ENCODE measurements at regions not wholly inside any gene's neighbourhood (a gene's known extent, or its start where the extent isn't known, plus 50 kb on each side); places are given as distances from the start of the nearest gene placed in this dataset.
"Not testable (repeated sequence)": the region's sequence is repeated elsewhere in the genome, so short reads cannot be mapped to it uniquely, and the experiment has no call there.

DNA sequence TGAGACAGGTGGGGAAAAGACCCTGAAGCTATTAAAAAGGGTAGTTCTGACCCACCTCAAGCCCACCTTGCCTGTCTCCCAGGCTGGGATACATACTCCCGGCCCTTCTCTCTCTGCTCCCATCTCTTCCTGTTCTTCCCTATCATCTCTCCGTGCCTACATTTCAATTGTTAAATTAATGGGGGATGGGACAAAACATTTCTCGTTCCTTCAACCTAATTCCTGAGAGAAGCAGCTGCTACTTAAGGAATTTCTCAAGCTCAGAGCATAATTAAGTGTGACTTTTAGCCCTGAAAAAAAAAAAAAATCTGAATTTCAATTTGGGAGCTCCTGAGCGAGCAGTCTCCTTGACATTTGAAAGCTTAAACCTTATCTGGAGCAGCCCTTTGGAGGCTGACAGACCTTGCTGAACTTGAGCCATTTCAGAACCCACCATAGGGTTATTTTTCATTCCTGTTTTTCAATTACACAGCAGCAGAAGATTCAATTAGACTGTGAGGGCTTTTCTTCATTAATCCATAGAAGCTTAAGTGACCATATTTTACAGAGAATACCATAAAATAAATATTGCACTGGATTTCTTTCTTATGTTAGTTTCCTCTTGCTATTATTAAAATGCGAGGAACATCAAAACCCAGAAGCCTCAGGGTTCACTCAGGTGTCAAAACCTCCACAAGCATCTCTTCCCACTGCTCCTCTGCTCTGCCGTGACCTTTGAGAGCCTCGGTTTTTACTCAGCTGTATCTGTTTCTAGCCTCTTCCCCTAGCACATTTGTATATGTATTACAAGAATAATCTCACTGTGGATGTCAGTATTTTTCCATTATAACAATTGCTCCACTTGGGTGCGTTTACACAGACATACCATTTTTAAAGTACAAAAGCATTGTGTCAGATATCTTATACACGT, 125.7 kb downstream of the B3GNT2 start:
- no peak for TF ChIP-seq ZNF274 (IDR thresholded peaks at IDR 0.05; ENCODE audit: low read depth, low read length)
- no peak overlapping the region for H3K4me3 ChIP-seq (ENCODE audit: low read length)

DNA sequence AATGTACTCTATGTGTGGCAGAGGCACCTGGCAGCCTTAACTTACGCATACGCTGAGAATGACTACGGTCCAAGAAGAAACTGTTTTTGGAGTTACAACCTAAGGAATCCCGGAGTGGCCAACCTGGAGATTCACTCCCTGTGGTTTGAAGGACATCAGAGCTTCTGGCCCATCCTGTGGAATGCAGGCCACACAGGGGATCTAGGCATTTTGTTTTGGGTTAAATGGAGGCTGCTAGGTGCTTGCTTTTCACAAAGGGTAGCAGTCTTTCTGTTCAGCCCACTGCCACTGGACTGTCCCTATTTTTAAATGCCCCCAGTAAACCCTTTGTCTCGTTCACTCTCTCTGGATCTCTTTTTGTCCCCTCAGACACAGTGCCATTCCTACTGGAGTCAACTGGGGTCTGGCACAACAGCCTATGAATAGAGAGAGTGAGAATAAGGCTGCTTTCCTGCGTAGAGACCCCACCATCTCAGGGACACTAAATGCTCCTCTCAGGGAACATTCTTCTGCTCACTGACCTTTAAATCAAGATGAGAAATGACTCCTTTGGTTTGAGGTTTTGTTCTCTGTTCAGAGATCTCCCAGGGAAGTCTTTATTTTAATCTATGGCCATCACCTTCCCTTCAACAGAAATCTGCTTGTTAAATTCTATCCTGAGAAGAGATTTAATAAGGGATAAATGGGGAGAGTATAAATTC, 124.9 kb downstream of the B3GNT2 start:
- no peak for TF ChIP-seq ZNF274 (IDR thresholded peaks at IDR 0.05; ENCODE audit: low read depth, low read length)
- no peak overlapping the region for H3K4me3 ChIP-seq (ENCODE audit: low read length)

DNA sequence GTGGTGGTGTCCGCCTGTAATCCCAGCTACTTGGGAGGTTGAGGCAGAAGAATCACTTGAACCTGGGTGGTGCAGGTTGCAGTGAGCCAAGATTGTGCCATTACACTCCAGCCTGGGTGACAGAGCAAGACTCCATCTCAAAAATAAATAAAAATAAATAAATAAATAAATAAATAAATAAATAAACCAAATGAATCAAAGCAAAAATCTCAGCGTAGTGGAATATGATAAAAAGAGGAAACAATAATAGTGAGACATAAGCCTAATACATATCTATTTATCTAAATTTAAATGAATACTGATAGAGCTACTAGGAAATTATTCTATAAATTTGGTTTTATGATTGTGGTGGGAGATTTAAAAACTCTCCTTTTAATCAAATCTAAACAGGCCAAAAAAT, 124.2 kb downstream of the B3GNT2 start:
- not testable (repeated sequence) for H3K4me3 ChIP-seq (ENCODE audit: low read length)

- TF ChIP-seq ZNF274 (IDR thresholded peaks at IDR 0.05; ENCODE audit: low read depth, low read length): no peak
- no peak overlapping the region for H3K4me3 ChIP-seq (ENCODE audit: low read length)
These were observed 123.2 kb downstream of the B3GNT2 start for GRCh38 chr2:62319070-62319469.

- no peak overlapping the region for H3K4me3 ChIP-seq (ENCODE audit: low read length)
- TF ChIP-seq ZNF274 (IDR thresholded peaks at IDR 0.05; ENCODE audit: low read depth, low read length): no peak
These were observed 119.6 kb downstream of the B3GNT2 start for GRCh38 chr2:62315476-62315875.

DNA sequence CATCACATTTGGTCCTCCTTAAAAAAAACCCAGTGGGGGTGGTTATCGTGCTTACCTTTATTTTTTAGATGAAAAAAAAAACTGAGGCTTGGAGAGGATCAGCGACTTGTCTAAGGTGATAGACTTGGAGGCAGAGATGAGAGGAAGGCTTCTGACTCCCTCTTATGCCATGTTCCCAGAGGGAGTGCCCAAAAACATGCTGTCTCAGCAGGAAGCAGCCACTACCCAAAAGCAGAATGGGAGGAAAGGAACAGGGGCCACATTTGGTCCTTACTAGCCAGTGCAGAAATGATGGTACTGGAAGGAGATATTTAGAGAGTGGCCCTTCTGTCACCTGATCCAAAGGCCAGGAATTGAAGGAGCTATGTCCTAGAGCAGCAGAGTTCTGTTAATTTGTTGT, 118.4 kb downstream of the B3GNT2 start:
- no peak overlapping the region for H3K4me3 ChIP-seq (ENCODE audit: low read length)
- TF ChIP-seq ZNF274 (IDR thresholded peaks at IDR 0.05; ENCODE audit: low read depth, low read length): no peak

DNA sequence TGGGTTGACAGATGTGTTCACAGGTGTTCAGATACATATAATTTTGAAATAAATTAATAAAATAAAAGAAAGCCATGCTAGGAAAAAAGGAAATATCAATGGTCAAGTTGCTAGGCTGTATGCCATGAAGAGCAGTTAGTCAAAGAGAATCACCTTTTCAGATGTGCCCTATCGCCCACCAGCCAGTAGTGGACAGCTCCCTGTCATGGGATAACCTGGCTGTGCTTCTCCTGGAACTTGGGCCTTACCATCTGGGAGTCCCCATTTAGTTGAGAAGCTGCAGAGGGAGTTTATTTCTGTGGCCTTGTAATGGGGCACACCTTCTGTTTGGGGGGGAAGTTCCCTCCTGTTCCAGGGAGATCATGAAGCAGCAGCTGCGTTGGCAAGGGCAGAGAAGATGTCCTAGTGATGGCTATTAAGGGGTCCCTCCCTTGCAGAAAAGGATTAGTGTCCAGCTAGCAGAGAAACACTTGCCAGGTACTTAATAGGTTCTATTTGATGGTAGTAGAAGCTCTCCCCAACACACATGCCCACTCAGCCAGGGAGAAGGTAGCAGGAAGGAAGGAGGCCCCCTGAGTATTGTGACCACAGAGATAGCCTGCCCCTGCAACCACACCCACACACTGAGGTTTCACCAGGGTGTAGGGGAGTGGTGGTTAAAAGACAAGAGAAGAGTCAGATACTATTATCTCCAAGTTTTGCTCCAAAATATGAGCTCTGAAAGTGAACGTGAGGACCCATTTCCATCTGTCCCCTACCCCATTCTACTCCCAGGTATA, 117.7 kb downstream of the B3GNT2 start:
- TF ChIP-seq ZNF274 (IDR thresholded peaks at IDR 0.05; ENCODE audit: low read depth, low read length): no peak
- H3K4me3 ChIP-seq (ENCODE audit: low read length): peak overlapping the region; percentile 19; the same call in 1 of the 2 replicates

DNA sequence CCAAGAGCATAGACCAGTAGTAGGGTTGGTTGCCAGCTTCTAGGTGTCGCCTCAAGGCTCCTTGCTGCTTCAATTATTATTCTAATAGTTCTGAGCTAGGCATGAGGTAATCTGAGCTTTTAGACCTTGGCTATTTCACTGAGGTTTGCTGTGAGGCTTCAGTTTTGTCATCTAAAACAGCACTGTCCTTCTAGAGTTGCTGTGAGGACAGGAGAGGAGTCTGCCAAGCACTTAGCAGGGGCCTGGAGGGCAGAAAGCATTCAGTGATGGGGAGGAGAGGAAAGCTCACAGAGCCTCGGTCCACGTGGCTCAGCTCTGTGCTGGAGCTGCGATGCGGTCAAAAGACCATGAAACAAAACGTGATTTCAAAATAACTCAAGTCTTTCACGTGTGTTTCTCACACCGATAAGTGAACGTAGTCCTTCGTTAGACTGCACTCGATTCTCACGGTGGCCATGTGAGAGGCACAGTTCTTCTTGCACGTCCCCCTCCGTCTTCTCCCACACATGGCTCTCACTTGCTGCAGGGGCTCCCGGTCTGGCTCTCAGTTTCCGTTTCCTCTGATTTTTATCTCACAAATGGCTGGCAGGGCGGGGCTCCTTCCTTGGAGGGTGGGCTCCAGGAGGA, 113.7 kb downstream of the B3GNT2 start:
- no peak for TF ChIP-seq ZNF274 (IDR thresholded peaks at IDR 0.05; ENCODE audit: low read depth, low read length)
- H3K4me3 ChIP-seq (ENCODE audit: low read length): no peak overlapping the region

DNA sequence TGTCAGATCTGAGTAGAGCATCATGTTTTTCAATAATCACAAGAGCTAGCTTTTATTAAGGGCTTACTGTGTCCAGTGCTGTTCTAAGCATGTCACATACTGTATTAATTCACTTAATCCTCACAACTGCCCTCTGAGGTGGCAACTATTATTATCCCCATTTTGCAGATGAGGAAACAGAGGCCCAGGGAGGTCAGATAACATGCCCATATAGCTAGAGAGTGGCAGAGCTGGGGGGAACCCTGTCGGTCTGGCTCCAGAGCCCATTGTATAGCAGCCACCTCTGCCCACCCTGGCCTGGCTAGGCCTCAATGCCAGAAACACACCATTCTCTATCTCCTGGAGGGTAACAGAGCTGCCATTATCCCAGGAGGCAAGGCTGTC, 113.2 kb downstream of the B3GNT2 start:
- H3K4me3 ChIP-seq (ENCODE audit: low read length): no peak overlapping the region
- no peak for TF ChIP-seq ZNF274 (IDR thresholded peaks at IDR 0.05; ENCODE audit: low read depth, low read length)

- no peak overlapping the region for H3K4me3 ChIP-seq (ENCODE audit: low read length)
These were observed 111.8 kb downstream of the B3GNT2 start for GRCh38 chr2:62307469-62308389.

DNA sequence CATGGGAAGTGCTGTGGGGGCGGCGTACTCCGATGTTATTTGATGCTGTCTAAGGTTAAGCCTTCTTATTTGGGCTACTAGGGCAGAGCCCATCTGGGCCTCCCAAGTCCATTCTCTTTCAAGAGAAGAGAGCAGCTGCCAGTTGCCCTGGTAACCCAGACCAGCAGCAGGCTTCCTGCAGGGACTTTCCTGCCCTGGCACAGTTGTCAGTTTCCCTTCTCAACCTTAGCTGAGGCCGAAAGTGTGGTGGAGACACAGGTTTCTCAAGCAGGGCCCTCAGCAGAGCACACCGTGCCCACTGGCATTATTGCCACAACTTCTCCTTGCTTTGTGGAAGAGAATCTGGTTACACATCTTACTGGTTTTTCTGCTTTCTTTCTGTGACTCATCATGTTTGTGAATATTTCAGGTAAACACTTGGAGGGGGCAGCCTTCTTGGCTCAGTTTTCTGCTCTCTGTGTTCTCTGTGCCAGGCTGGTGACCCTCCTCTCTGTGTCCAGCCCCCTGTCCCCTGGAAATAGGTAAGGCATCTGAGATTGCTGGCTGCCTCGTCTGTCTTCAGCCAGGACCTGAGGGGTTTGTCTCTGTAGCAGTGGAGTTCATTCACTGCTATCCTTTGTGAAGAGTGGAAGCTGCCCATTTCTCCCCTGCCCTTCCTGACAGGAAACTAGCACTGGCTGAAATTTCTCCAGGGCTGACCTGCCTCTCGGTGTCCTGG, 111.0 kb downstream of the B3GNT2 start:
- no peak overlapping the region; the same call in 1 of the 2 replicates for H3K4me3 ChIP-seq (ENCODE audit: low read length)
- no peak for TF ChIP-seq ZNF274 (IDR thresholded peaks at IDR 0.05; ENCODE audit: low read depth, low read length)

More at GRCh38 chr2:62307469-62308389, 111.8 kb downstream of the B3GNT2 start:
- no peak for TF ChIP-seq ZNF274 (IDR thresholded peaks at IDR 0.05; ENCODE audit: low read depth, low read length)

DNA sequence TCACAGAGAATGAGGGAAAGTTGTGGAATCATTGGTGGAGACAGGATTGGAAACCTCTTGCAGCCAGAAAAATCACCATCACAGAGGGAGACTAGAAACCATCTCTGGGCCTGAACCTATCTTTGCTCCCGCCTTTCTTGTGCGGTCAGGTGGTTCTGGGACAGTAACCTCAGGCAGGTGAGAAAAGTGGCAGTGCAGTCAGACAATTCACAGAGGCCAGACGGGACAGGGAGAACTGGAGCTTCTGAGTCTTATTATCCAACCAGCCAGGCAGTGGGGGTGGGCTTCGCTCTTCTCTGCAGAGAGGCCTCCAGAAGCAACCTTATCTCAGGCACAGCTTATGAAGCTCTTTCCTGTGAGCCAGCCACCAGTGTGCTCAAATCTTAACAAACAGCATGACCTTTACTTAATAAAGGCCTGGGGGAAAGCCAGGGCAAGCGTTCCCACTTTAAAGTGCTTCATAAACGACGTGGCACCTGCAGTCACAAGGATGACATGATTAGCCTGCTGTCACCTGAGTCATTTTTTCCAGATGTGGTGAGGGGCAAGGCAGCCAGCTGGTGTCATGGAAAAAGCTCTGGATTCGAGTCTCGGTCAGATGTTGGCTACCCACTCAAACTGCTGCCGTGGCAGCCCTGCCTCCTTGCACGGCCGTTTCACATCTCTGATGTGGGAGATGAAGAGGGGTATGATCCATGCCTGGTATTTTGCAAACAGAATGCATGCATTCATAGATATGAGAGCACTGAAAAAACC, 109.7 kb downstream of the B3GNT2 start:
- no peak for TF ChIP-seq ZNF274 (IDR thresholded peaks at IDR 0.05; ENCODE audit: low read depth, low read length)

More for the DNA sequence above, 109.7 kb downstream of the B3GNT2 start:
- no peak overlapping the region for H3K4me3 ChIP-seq (ENCODE audit: low read length)

Measured in GM08714 (cell line).